ENCODE measurements at regions not wholly inside any gene's neighbourhood (a gene's known extent, or its start where the extent isn't known, plus 50 kb on each side); places are given as distances from the start of the nearest gene placed in this dataset.
"Not testable (repeated sequence)": the region's sequence is repeated elsewhere in the genome, so short reads cannot be mapped to it uniquely, and the experiment has no call there.

GRCh38 chrX:7608625-7609024 is 234.3 kb upstream of the VCX start:
- TF ChIP-seq, protein P1, sequence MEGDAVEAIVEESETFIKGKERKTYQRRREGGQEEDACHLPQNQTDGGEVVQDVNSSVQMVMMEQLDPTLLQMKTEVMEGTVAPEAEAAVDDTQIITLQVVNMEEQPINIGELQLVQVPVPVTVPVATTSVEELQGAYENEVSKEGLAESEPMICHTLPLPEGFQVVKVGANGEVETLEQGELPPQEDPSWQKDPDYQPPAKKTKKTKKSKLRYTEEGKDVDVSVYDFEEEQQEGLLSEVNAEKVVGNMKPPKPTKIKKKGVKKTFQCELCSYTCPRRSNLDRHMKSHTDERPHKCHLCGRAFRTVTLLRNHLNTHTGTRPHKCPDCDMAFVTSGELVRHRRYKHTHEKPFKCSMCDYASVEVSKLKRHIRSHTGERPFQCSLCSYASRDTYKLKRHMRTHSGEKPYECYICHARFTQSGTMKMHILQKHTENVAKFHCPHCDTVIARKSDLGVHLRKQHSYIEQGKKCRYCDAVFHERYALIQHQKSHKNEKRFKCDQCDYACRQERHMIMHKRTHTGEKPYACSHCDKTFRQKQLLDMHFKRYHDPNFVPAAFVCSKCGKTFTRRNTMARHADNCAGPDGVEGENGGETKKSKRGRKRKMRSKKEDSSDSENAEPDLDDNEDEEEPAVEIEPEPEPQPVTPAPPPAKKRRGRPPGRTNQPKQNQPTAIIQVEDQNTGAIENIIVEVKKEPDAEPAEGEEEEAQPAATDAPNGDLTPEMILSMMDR (IDR thresholded peaks at IDR 0.05): not testable (repeated sequence)
- not testable (repeated sequence) for TF ChIP-seq POLR2A, POLR2AphosphoS5 (IDR thresholded peaks at IDR 0.05)
